ENCODE measurements at regions not wholly inside any gene's neighbourhood (a gene's known extent, or its start where the extent isn't known, plus 50 kb on each side); places are given as distances from the start of the nearest gene placed in this dataset.

DNA sequence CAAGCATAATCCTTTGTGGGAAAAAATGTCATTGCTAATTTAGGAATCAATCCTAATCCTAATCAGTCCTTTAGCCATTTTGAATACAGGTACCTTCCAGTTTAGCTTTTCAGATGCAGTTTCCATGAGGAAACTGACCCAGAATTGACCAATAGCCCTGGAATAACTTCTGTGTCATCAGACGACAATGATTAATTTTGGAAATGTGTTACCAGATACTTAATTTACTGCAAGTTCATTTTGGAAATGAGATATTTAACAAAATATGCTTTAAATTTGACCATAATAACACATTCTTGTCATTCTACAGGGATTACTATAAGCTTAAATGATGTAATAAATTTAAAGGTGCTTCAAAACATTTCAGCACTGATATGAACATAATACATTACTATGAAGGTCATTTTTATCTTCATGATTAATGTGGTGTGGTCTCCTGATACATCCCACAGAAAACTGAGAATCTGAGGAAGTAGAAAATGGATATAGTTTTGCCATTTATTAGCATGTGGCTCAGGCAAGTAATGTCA lies 129.8 kb upstream of the SH3BP4 start:
- Histone ChIP-seq H3K4me1 (peaks cover 13% of the 10 kb centered on the region), H3K27me3 (no peaks in the 10 kb centered on the region), H3K9me3 (no peaks in the 10 kb centered on the region), H3K27ac (no peak overlapping the region), H3K4me3 (no peak overlapping the region), H3K36me3 (no peaks in the 10 kb centered on the region)
- intact Hi-C loops (cut with DNase I): no loop called here
- TF ChIP-seq POLR2A (IDR thresholded peaks at IDR 0.05): no peak
- TF ChIP-seq, protein P1, sequence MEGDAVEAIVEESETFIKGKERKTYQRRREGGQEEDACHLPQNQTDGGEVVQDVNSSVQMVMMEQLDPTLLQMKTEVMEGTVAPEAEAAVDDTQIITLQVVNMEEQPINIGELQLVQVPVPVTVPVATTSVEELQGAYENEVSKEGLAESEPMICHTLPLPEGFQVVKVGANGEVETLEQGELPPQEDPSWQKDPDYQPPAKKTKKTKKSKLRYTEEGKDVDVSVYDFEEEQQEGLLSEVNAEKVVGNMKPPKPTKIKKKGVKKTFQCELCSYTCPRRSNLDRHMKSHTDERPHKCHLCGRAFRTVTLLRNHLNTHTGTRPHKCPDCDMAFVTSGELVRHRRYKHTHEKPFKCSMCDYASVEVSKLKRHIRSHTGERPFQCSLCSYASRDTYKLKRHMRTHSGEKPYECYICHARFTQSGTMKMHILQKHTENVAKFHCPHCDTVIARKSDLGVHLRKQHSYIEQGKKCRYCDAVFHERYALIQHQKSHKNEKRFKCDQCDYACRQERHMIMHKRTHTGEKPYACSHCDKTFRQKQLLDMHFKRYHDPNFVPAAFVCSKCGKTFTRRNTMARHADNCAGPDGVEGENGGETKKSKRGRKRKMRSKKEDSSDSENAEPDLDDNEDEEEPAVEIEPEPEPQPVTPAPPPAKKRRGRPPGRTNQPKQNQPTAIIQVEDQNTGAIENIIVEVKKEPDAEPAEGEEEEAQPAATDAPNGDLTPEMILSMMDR (IDR thresholded peaks at IDR 0.05): no peak
- no peak for TF ChIP-seq POLR2AphosphoS5 (IDR thresholded peaks at IDR 0.05; ENCODE audit: insufficient read depth in 1 of 2, low read depth in 1 of 2)
- DNase-seq (ENCODE audit: extremely low spot score in 2 of 2): no peak

DNA sequence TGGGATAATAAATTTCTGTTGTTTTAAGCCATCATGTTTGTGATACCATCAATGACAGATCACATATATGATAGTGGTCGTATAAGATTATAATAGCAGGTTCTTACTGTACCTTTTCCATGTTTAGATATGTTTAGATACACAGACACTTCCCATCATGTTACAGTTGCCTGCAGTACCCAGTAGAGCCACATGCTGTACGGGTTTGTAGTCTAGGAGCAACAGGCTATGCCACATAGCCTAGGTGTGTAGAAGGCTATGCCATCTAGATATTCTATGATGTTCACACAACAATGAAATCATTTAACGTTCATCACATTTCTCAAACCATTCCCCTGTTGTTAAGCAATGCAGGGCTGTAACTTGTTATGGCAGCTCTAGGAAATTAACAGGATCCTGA lies 132.9 kb upstream of the SH3BP4 start:
- no peak overlapping the region for H3K27ac ChIP-seq
- H3K9me3 ChIP-seq: no peaks in the 10 kb centered on the region
- peaks cover 2% of the 10 kb centered on the region for H3K4me1 ChIP-seq
- H3K36me3 ChIP-seq: no peaks in the 10 kb centered on the region
- TF ChIP-seq, protein P1 (IDR thresholded peaks at IDR 0.05): no peak
- no peak for TF ChIP-seq POLR2A (IDR thresholded peaks at IDR 0.05)
- no peak for TF ChIP-seq POLR2AphosphoS5 (IDR thresholded peaks at IDR 0.05; ENCODE audit: insufficient read depth in 1 of 2, low read depth in 1 of 2)
- intact Hi-C loops (cut with DNase I): no loop called here
- no peak for DNase-seq (ENCODE audit: extremely low spot score in 2 of 2)
- no peaks in the 10 kb centered on the region for H3K27me3 ChIP-seq
- H3K4me3 ChIP-seq: no peak overlapping the region

DNA sequence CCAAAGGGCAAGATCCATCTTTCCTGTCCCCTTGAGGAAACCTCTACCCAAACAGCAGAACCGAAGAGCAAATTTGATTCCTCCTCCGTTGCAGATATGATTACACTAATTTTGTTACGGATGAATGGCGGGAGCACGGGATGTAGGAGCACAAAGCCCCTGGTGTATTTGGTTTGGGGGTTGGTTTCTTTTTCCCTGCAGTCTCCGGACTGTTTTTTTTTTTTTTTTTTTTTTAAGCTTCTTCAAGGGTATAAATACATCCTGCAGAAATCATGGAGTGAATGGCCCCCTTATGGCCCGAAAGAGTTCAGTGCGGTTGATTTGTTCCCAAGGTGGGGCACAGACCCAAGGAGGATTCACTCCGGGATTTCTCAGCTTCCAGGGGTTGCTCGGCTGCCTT lies 135.3 kb upstream of the SH3BP4 start:
- no peaks in the 10 kb centered on the region for H3K36me3 ChIP-seq
- intact Hi-C loops (cut with DNase I): no loop called here
- no peaks in the 10 kb centered on the region for H3K9me3 ChIP-seq
- no peaks in the 10 kb centered on the region for H3K4me1 ChIP-seq
- no peak for DNase-seq (ENCODE audit: extremely low spot score in 2 of 2)
- H3K27me3 ChIP-seq: no peaks in the 10 kb centered on the region
- no peak overlapping the region for H3K27ac ChIP-seq
- H3K4me3 ChIP-seq: no peak overlapping the region
- no peak for TF ChIP-seq POLR2AphosphoS5 (IDR thresholded peaks at IDR 0.05; ENCODE audit: insufficient read depth in 1 of 2, low read depth in 1 of 2)
- TF ChIP-seq POLR2A (IDR thresholded peaks at IDR 0.05): no peak
- TF ChIP-seq, protein P1 (IDR thresholded peaks at IDR 0.05): no peak

DNA sequence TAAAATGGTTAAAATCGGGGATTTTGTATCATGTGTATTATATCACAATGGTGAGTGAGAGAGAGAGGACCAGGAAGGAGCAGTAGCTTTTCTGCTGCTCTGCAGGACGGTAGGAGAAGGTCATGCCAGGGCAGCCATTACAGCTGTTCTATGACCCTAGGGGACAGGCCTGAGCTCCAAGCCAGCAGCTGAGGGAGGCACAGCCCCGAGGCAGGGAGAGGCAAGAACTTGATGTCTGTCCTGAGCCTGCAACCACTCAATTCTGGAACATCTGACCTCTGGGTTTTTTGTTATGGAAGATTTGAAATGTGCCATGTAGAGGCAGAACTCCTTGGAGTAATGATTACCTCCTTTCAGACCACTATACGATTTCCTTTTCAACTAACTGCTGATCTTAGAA lies 135.8 kb upstream of the SH3BP4 start:
- H3K4me1 ChIP-seq: no peaks in the 10 kb centered on the region
- intact Hi-C loops (cut with DNase I): no loop called here
- H3K27ac ChIP-seq: no peak overlapping the region
- H3K27me3 ChIP-seq: no peaks in the 10 kb centered on the region
- H3K9me3 ChIP-seq: no peaks in the 10 kb centered on the region
- no peaks in the 10 kb centered on the region for H3K36me3 ChIP-seq
- no peak overlapping the region for H3K4me3 ChIP-seq
- no peak for DNase-seq (ENCODE audit: extremely low spot score in 2 of 2)
- no peak for TF ChIP-seq POLR2AphosphoS5 (IDR thresholded peaks at IDR 0.05; ENCODE audit: insufficient read depth in 1 of 2, low read depth in 1 of 2)
- TF ChIP-seq, protein P1 (IDR thresholded peaks at IDR 0.05): no peak

DNA sequence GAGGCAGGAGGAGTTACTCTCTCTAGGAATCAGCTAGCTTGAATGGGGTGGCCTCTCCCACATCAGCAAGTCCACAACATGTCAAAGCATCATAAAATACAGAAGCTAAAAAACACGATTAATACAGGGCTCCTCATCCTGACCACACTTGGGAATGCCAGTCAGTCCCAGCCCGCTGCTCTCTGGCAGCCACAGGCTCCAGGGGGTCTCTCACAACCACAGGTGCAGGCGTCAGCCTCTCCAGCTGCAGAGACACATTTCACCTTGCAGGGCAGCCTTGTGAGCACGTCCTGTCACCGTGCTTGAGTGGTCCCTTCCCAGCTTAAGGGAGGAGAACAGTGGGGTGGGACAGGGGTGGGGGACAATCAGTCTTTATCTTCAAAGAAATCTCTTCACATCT lies 137.4 kb upstream of the SH3BP4 start:
- Histone ChIP-seq H3K27me3 (no peaks in the 10 kb centered on the region), H3K27ac (no peak overlapping the region), H3K4me1 (no peaks in the 10 kb centered on the region), H3K9me3 (no peaks in the 10 kb centered on the region), H3K4me3 (no peak overlapping the region), H3K36me3 (no peaks in the 10 kb centered on the region)
- TF ChIP-seq POLR2AphosphoS5 (IDR thresholded peaks at IDR 0.05; ENCODE audit: insufficient read depth in 1 of 2, low read depth in 1 of 2): no peak
- TF ChIP-seq, protein P1 (IDR thresholded peaks at IDR 0.05): no peak
- no peak for TF ChIP-seq POLR2A (IDR thresholded peaks at IDR 0.05)
- DNase-seq (ENCODE audit: extremely low spot score in 2 of 2): no peak
- intact Hi-C loops (cut with DNase I): no loop called here

All from vagina (tissue), 2 donors.